ENCODE measurements at regions not wholly inside any gene's neighbourhood (a gene's known extent, or its start where the extent isn't known, plus 50 kb on each side); places are given as distances from the start of the nearest gene placed in this dataset.

DNA sequence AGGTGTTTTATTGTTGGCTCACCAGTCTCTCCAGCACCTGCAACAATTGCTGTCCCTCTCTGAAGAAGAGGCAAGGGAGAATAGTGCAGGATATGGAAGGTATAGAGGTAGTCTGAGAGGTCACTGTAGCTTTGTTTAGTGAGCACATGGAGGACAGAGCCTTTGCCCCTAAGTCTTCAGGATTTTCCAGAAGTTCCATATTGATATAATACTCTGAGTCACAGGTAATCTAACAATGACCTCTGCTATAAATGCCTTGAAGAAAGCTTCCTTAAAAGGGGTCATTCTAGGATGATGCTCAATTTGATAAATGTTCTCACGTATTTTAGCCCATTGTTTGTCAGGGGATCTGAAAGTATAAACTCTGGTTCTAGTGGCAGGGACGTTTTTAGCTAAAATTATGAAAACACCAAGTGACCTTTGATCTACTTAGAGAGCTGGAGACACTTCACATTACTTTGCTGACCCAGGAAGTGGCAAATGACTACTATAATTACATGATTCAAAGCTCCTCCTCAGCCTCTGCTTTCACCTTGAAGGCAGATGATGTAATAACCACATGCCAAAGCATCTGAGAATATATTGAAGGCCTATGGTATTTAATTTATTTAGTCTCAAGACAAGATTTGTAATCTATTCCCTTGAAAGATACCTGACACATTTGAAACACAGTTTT is 366.9 kb upstream of the NUDT12 start:
- TF ChIP-seq, protein P1, sequence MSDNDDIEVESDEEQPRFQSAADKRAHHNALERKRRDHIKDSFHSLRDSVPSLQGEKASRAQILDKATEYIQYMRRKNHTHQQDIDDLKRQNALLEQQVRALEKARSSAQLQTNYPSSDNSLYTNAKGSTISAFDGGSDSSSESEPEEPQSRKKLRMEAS (IDR thresholded peaks at IDR 0.05), result peak; percentile 35; the same call in 1 of the 2 replicates
- TF ChIP-seq ELF1 (IDR thresholded peaks at IDR 0.05; ENCODE audit: borderline replicate concordance, low read depth) (peak; percentile 16; the same call in 1 of the 2 replicates), JUND (IDR thresholded peaks at IDR 0.05) (no peak)
- Histone ChIP-seq H4K20me1 (ENCODE audit: insufficient read depth) (no peaks in the 10 kb centered on the region), H3K9ac (ENCODE audit: low read length) (no peak overlapping the region), H3K36me3 (ENCODE audit: control insufficient read depth in 1 of 2, insufficient read depth in 2 of 2, low read length in 2 of 2) (no peaks in the 10 kb centered on the region), H3K27me3 (ENCODE audit: insufficient read depth, low read length) (no peaks in the 10 kb centered on the region), H3K9me2 (ENCODE audit: insufficient read depth) (0 out of 2 replicates have a peak, but pooled peaks cover 6% of the 10 kb centered on the region), H3K4me2 (ENCODE audit: low read length) (peak overlapping the region; percentile 22; the same call in 1 of the 2 replicates), H3K27ac (ENCODE audit: low read depth, low read length) (no peak overlapping the region), H2AFZ (ENCODE audit: low read depth, low read length, poor library complexity, severe bottlenecking) (peak overlapping the region; percentile 60), H3K4me1 (ENCODE audit: control insufficient read depth in 1 of 2, insufficient read depth in 2 of 2, low read length in 2 of 2) (peaks cover 0 to 6% of the 10 kb centered on the region in 2 experiments; a peak in 2 of 4 replicates), H3K4me3 (replicated peaks in 1 of 2; ENCODE audit: low read depth in 1 of 2, low read length in 2 of 2) (no peak overlapping the region), H3K9me3 (ENCODE audit: control insufficient read depth in 1 of 2, insufficient read depth in 1 of 2, low read depth in 1 of 2, low read length in 2 of 2) (no peaks in the 10 kb centered on the region), H3K79me2 (ENCODE audit: insufficient read depth, low read length) (no peaks in the 10 kb centered on the region)
- RAD21 ChIA-PET (ENCODE audit: low non-redundant PET in 1 of 2, low total read pairs in 2 of 2, uncharacterized antibody in 2 of 2, unreplicated experiment in 2 of 2), result no interaction called here
- intact Hi-C loops (cut with micrococcal nuclease), result no loop called here
- DNase-seq (ENCODE audit: low read depth, low spot score), result no peak
- POLR2A ChIA-PET, result interaction anchor here (1.0 kb wide), 1 partner anchor 155 kb away, joined by 3 read pairs; no protein-coding TSS in a partner anchor
- no TSS peak for BruUV-seq (replicated peaks)
- CTCF ChIA-PET, result no interaction called here
- ATAC-seq, result no peak

DNA sequence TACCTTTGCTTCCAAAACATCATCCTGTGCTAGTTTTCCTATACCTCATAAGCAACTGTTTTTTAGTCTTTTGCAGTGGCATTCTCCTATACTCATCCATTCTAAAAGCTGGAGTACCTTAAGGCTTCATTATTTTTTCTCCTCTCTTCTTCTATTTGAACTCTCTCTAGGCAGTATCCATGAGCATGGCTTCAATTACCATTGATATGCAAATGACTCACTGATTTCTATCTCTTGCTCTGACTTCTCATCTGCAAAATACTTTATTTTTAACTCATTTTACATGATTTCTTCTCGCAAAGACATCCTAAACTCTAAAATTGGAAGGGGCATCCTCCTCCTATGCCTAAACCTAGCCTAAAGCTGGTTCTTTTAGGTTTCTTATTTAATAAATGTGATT is 365.1 kb upstream of the NUDT12 start:
- H3K4me3 ChIP-seq (replicated peaks in 1 of 2; ENCODE audit: low read depth in 1 of 2, low read length in 2 of 2), result no peak overlapping the region
- ChIA-PET RAD21 (ENCODE audit: low non-redundant PET in 1 of 2, low total read pairs in 2 of 2, uncharacterized antibody in 2 of 2, unreplicated experiment in 2 of 2) (no interaction called here), POLR2A (no interaction called here), CTCF (no interaction called here)
- H3K9ac ChIP-seq (ENCODE audit: low read length), result no peak overlapping the region
- H3K4me2 ChIP-seq (ENCODE audit: low read length), result no peak overlapping the region
- no peaks in the 10 kb centered on the region for H3K27me3 ChIP-seq (ENCODE audit: insufficient read depth, low read length)
- H2AFZ ChIP-seq (ENCODE audit: low read depth, low read length, poor library complexity, severe bottlenecking), result no peak overlapping the region
- H3K9me2 ChIP-seq (ENCODE audit: insufficient read depth), result no peaks in the 10 kb centered on the region
- TF ChIP-seq POLR2A (IDR thresholded peaks at IDR 0.05; ENCODE audit: borderline replicate concordance, extremely low read depth, insufficient read depth, insufficient read length) (no peak), EZH2 (IDR thresholded peaks at IDR 0.05) (no peak), EGR1 (IDR thresholded peaks at IDR 0.05; ENCODE audit: low read depth) (no peak), CEBPB (IDR thresholded peaks at IDR 0.05; ENCODE audit: low read depth) (no peak), ELF1 (IDR thresholded peaks at IDR 0.05; ENCODE audit: borderline replicate concordance, low read depth) (no peak)
- TF ChIP-seq, protein P1 (IDR thresholded peaks at IDR 0.05), result no peak
- TF ChIP-seq, protein P2, sequence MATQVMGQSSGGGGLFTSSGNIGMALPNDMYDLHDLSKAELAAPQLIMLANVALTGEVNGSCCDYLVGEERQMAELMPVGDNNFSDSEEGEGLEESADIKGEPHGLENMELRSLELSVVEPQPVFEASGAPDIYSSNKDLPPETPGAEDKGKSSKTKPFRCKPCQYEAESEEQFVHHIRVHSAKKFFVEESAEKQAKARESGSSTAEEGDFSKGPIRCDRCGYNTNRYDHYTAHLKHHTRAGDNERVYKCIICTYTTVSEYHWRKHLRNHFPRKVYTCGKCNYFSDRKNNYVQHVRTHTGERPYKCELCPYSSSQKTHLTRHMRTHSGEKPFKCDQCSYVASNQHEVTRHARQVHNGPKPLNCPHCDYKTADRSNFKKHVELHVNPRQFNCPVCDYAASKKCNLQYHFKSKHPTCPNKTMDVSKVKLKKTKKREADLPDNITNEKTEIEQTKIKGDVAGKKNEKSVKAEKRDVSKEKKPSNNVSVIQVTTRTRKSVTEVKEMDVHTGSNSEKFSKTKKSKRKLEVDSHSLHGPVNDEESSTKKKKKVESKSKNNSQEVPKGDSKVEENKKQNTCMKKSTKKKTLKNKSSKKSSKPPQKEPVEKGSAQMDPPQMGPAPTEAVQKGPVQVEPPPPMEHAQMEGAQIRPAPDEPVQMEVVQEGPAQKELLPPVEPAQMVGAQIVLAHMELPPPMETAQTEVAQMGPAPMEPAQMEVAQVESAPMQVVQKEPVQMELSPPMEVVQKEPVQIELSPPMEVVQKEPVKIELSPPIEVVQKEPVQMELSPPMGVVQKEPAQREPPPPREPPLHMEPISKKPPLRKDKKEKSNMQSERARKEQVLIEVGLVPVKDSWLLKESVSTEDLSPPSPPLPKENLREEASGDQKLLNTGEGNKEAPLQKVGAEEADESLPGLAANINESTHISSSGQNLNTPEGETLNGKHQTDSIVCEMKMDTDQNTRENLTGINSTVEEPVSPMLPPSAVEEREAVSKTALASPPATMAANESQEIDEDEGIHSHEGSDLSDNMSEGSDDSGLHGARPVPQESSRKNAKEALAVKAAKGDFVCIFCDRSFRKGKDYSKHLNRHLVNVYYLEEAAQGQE (IDR thresholded peaks at IDR 0.05; ENCODE audit: low read depth), result no peak
- H3K79me2 ChIP-seq (ENCODE audit: insufficient read depth, low read length), result no peaks in the 10 kb centered on the region
- no TSS peak for BruUV-seq (replicated peaks)
- ATAC-seq (no peak), DNase-seq (ENCODE audit: low read depth, low spot score) (no peak)
- H3K9me3 ChIP-seq (ENCODE audit: control insufficient read depth in 1 of 2, insufficient read depth in 1 of 2, low read depth in 1 of 2, low read length in 2 of 2), result no peaks in the 10 kb centered on the region
- no peaks in the 10 kb centered on the region for H3K36me3 ChIP-seq (ENCODE audit: control insufficient read depth in 1 of 2, insufficient read depth in 2 of 2, low read length in 2 of 2)
- intact Hi-C loops (cut with micrococcal nuclease), result no loop called here
- no peaks in the 10 kb centered on the region for H4K20me1 ChIP-seq (ENCODE audit: insufficient read depth)
- H3K27ac ChIP-seq (ENCODE audit: low read depth, low read length), result no peak overlapping the region
- peaks cover 0 to 6% of the 10 kb centered on the region in 2 experiments; a peak in 2 of 4 replicates for H3K4me1 ChIP-seq (ENCODE audit: control insufficient read depth in 1 of 2, insufficient read depth in 2 of 2, low read length in 2 of 2)

All from HCT116 (cell line).